ENCODE measurements at regions not wholly inside any gene's neighbourhood (a gene's known extent, or its start where the extent isn't known, plus 50 kb on each side); places are given as distances from the start of the nearest gene placed in this dataset.

DNA sequence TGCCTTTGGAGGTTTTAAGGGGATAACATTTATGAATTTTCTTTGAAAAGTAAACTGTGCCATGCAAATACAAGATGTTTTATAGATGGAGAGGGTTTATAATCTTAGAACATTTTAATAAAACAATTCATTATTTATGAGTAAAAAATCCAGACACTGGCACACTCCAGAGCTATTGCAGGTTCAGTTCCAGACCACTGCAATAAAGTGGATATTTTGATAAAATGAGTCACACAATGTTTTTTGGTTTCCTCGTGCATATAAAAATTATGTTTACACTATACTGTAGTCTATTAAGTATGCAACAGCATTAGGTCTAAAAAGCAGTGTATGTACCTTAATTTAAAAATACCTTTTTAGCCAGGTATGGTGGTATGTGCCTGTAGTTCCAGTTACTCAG is 146.2 kb upstream of the ZBED5 start:
- TF ChIP-seq POLR2AphosphoS5 (IDR thresholded peaks at IDR 0.05) (no peak), CTCF (IDR thresholded peaks at IDR 0.05) (no peak)
